ENCODE measurements at regions not wholly inside any gene's neighbourhood (a gene's known extent, or its start where the extent isn't known, plus 50 kb on each side); places are given as distances from the start of the nearest gene placed in this dataset.
"Not testable (repeated sequence)": the region's sequence is repeated elsewhere in the genome, so short reads cannot be mapped to it uniquely, and the experiment has no call there.

- not testable (repeated sequence) for TF ChIP-seq CTCF (conservative IDR thresholded peaks at IDR 0.05); EZH2 (IDR thresholded peaks at IDR 0.05; ENCODE audit: low read depth)
These were observed 63.3 kb upstream of the SULF2 start for GRCh38 chr20:47848534-47848933.
